Occipital lobe (tissue), 1 donor: ENCODE measurements at regions not wholly inside any gene's neighbourhood (a gene's known extent, or its start where the extent isn't known, plus 50 kb on each side); places are given as distances from the start of the nearest gene placed in this dataset.

Experiments used
- DNase-seq: peaks from one replicate; lab custom pipeline; 2025; lab: John Stamatoyannopoulos, UW

DNA sequence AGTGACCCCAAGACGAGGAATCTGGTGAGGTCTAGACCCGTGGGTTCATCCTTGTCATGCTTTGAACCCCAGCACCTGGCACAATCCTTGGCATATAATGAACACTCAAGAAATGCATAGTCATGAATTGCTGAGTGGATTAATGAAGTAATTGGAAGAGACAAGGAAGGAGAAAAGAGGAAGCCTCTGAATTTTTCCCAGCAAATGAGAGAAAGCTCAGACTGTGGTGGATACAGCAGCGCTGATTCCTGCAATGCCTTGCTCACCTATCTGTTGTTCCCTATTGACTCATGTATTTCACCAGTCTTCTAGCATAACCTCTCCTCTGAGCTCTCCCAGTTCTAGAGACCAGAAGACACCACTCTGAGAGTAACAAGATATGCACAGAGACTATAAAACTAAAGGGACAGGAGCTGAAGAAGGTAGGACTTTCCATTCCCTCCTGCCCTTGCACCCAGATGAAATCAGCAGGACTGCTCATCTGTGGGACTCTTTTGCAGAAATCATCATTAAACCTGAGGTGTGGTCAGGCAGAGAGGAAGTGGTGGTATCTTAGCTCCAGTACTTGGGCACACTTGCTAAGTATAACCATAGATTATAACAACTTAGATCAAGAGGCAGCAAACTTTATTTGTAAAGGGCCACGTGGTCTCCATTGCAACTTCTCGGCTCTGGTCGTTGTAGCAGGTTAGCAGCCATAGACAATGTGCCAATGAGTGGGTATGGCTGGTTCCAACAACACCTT is 102.8 kb downstream of the MAF start:
- DNase-seq: no peak

DNA sequence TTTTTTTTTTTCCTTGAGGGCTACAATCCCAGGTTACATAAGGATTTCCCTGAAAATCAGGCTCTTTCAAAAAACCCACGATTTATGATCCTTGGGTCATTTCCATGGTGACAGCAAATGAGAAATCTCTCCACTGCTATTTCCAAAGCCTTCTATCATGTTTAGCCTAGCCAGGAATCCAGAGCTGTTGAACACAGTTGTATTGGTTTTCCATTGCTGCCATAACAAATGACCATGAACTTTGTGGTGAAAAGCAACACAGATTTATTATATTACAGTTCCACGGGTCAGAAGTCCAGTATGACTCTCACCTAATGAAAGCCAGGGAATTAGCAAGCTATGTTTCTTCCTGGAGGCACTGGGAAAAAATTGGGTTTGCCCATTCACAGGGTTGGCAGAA is 106.6 kb downstream of the MAF start:
- DNase-seq: no peak

DNA sequence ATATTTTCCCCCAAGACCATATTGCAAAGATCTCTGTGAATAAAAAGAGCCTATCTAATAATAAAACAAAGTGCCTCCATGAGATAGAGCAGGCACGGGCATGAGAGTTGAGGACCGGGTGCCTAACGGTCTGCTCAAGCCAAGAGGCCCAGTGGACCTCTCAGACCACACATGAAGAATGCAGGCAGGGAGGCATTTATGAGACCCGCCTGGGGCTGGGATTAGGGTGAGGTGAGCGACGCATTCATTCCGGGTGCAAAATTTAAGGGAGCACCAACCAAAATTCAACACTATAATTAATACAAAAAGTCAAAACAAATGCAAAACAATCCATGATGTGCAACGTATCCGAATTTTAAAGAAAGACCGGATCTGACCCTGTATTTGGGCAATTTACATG is 108.5 kb downstream of the MAF start:
- DNase-seq: no peak

DNA sequence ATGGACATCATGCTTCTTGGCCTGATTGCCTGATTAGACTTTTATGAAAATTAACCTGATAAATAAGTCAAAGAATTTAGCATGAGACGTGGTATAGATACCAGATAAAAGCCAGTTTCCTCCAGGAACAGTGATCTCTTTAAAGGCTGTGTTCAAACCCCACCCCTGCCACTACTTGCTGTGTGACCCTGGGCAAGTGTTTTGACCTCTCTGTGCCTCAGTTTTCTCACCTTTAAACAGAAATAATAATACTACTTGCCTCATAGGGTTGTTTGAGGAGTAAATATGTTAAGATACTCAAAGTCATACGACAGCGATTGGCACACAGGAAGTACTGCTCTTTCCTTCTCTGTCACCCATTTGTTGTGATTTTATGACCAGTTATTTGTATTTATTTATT is 115.5 kb downstream of the MAF start:
- DNase-seq: no peak

DNA sequence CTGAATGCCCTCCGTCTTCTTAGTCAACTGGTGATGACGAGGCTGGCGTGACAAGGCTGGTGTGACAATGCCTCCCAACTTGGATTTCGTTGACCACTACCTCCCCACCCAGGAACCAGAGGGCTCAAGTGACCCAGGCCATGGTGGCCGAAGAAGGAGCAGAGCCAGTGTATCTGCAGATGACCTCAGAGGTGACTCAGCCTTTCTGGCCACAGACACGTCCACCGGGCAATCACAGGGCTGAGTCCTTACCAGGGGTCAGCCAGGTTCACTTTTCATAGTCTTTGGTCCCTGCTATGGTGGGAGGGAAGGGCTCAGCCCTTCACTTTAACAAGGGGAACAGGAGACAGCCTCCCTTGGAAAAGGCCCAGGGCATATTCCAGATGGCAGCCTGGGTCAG is 116.3 kb downstream of the MAF start:
- no peak for DNase-seq

DNA sequence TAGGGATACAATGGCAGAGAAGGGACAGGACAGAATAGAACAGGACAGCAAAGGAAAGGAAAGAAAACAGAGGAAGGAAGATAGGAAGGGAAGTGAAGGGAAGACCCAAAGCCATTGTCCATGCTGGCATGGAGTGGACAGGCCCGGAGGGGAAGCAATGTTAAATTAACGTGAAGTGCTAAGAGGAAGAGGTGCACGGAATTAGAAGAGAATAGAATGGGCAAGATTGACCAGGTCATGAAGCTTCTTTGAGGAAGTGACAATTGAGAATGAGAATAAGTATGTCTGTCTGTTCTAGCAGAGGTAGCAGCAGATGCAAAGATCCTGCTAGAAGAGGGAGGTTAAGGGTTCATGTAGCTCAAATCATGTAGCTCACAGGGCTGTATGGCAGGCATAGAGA is 117.2 kb downstream of the MAF start:
- DNase-seq: no peak

DNA sequence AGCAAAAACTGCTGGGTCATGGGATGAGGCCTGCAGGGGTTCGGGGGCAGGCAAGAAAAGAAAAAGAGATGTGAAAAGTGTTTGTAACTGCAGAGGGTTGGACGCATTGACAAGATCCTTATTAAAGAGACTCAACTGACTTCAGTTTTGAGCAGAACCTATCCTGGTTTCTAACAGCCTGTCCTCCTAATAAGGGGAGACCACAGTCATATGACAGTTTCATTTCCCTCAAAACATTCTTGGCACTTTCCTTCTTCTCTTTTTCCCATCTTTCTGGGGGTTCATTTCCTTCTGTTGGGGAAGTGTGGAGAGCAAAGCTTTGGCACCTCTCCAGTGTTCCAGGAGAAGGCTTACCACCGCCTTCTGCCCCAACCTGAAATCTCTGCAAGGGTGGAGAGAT is 118.5 kb downstream of the MAF start:
- no peak for DNase-seq

DNA sequence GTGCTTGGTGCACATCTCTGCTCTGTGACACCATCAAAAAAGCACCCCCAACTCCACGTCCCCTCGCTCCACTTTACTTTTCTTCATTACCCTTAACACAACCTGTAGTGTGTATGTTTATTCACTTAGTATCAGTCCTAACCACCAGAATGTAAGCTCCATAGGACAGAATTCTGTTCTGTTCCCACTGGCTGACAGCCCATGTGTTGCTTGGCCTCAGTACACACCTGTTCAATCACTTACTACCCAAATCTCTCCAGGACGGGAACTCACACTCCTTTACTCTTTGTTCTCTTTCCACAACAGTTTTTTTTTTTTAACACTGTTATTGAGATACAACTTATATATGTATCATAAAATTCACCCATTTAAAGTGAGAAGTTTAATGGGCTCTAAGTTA is 119.6 kb downstream of the MAF start:
- DNase-seq: no peak

DNA sequence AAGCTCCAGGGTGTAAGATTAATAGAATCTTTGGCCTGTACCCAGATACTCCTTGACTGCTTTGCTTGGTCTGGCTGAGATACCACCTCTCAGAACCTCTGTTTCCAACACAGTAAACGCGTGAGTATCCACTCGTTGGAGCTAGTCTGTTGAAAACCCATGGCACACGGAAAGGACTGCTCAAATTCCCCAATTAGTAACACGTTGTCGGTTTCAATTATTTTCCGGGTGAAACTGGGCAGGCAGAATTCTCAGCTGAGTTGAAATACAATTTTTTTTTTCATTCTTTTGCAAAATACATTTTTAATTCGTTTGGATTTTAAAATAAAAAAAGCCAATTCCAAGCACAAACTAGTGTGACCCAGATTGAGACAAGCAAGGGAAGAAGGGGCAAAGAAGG is 120.5 kb downstream of the MAF start:
- DNase-seq: no peak

DNA sequence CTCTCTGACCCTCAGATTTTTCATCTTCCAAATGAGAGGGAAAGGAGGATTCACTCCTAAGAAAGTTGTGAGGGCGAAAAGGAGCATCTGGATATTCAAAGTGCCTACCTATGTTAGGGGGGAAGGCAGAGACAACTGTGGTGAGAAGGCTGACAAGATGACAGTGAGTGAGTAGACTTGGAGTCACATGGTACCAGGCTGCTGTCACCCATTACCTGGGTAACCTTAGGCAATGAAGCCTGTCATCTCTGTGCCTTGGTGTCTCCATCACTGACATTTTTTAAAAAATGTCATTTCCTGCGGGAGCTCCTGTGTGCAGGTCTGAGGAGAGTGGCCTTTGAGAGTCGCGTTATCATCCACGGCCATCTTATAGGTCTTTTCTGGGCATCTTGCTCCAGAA is 124.0 kb downstream of the MAF start:
- no peak for DNase-seq

DNA sequence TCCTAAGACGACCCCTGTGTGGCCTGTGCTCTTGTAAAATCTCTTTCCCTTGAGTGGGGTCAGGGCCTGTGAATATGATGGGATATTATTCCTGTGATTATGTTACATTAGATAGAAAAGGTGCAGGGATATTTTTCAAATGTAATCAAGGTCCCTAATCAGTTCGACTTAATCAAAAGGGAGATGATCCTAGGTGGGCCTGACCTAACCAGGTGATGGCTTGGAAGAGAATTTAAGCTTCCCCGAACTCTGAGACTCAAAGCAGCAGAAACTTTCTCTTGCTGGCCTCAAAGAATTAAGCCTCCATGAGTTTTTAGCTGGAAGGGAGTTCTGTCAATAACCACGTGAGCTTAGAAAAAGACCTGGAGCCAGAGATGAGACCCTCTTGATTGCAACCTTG is 124.7 kb downstream of the MAF start:
- DNase-seq: no peak

DNA sequence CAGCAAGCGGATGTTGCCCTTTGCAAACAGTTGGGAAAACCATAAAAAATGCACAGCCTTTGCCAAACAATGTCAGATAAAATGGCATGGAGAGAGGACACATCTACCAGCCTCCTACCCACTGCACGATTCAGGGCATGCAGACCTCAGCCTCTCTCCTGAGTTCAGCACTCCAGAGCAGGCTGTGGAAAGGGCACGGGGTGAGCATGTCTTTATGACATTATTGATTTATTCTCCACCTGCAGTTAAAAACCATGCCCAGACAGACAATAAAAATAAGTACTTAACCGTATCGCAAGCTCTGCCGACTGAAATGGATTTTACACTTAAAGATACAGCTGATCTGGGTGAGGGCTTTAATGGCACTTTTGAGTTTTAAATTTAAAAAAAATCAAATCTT is 127.1 kb downstream of the MAF start:
- DNase-seq: no peak

DNA sequence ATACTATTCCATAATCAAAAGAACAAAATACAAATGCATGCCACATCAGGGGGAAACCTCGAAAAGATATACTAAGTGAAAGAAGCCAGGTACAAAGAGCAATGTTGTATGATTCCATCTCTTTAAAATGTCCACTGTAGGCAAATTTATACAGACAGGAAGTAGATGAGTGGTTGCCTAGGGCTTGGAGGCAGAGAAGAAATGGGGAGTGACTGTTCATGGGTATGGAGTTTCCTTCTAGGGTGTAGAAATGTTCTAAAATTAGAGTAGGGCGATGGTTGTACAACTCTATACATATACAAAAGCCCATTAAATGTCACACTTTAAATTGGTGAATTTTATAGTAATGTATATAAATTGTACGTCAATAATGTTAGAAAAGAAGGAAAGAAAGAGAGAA is 128.1 kb downstream of the MAF start:
- no peak for DNase-seq

DNA sequence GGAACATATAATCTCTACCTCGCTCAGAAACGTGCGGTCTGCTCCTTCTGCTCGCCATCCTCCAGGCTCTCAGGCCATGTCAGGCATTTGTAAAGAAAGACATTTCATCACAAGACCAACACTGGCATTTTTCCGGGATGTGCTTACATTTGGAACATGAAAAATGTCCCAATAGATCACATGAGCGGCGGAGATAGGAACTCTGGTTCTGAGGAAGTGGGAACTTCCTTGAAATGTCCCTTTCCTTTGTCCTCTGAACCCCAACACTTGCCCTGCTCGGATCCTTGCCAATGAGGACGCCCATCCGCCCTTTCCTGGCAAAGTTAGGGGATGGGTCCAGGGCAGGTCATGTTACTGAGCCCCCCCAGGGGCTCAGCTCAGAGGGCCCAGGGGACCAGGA is 130.5 kb downstream of the MAF start:
- no peak for DNase-seq

DNA sequence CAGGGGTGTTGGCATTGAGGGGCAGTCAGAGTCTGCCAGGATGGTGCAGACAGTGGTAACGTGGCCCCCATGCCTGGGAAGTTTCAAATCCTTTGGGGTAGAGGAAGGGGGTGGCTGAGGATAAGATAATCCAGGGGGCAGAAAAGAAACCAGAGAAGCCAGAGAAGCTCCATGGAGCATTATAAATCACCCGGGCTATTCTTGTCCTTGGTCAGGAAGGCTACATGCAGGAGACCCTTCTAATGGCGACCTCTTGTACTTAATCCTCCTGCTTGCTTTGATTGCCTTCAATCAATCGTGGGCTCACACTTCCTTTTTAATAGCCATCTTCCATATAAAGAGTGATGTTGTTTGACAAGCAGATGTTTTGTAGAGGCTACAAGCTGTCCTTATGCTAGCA is 131.9 kb downstream of the MAF start:
- DNase-seq: no peak

DNA sequence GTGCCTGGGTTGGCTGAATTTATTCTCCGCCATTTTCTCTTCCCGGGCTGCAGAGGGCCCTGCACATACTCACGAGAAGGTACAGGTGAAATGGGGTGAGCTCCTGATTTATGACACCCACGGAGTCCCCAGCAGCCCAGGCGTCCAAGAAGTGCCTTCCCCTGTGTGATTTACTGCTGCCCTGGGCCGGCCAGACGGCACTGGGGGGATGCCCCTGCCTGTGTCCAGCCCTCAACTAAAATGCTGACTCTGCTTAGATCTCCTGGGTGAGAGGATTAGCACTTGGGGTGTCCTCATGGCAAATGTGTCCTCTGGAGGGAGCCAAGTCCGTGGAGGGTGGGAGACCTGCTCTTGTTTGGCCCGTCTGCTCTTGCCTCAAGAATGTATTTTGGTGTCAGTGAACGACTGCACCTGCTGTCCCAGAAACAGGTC is 132.4 kb downstream of the MAF start:
- no peak for DNase-seq

DNA sequence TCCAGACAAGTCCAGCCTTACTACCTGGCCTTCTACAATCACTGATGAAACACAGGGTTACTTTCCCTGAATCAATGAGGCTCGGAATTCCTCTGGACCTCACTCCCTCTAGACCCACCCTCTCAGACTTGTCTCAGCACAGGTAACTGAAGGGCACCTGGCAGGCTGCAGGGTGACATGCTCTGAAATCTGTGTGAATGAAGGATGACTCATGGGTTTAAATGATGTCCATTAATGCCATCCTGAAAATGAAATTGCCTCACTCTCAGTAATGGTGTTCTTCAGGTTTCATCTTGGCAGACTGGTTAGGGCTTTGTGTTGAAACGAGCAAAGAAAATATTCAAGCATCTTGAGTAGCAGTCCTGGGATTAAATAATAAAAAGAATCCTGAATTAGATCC is 134.4 kb downstream of the MAF start:
- no peak for DNase-seq

DNA sequence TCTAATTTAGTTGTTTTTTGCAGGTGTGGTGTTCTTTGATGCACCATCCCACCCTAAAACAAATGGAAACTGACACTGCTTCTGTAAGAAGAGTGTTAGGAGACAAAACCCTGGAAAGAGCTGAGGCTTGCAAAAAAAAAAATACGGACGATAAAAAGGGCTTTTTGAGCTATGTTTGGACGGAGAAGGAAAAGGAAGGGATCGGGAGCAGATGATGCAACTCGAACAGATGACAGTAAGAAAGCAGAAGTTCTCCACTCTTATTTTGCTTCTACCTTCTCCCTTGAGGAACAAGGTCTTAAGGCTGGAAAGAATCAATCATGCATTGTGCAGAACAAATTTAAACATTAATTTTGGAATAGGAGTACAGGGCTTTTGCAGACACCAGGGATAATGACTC is 136.7 kb downstream of the MAF start:
- no peak for DNase-seq

DNA sequence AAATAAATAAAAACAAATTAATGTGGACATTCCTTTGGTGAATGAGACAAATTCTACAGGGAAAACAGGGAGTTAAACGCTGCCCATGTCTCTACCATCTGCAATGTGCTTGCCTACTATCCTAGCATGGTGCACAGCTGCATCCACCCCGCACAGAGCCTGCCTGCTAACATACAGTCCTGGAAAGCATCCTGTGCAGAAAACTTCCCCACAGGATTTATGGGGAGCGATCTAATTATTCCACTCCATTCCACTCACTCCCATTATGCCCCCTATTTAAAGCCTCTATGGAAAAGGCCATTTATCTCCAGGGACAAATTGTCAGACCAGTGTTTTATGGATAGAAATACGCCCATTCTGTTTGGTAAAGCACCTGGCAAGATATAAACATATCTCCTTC is 144.5 kb downstream of the MAF start:
- DNase-seq: no peak

DNA sequence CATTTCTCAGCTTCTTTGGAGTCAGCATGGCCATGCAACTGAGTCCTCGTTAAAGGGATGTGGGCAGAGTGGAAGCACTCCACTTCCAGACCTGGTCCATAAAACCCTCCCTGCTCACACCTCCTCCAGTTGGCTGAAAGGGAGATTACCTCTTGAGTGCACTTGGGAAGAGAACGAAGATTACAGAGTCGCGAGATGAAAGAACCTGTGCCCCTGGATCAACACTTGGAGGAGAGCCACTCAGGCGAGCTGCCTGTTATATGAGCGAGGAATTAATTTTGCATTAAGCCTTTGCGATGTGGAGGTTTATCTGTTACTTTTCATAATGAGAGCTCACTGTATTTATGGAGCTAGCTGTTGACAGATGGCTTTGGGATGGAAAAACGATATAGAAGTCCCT is 147.9 kb downstream of the MAF start:
- DNase-seq: no peak

DNA sequence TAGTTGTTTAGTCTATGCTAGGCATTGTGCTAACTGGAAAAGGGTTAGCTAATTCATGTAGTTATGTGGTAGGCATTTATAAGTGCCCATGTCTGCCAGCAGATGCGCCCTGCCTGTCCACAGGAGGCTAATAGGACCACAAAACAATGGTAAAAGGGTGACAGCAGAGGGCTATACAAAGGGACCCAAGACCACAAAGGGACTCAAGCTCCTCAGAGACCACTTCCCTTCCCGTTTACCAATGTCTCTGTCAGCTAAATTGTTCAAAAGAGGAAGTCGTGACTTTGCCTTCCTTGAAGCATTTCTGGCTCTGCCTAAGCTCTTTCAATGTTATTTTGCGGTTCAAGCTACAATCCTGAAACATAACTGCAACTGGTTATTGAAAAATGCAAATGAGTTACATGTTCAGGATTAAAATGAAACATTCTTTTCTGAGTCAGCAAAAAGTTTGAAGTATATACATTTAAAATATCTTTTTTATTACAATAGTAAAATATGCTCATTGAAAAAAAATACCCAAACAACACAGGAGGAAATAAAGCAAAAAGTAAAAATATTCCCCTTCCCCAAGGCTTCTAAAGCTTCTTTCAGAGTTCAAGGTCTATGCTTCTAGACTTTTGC is 149.2 kb downstream of the MAF start:
- no peak for DNase-seq

DNA sequence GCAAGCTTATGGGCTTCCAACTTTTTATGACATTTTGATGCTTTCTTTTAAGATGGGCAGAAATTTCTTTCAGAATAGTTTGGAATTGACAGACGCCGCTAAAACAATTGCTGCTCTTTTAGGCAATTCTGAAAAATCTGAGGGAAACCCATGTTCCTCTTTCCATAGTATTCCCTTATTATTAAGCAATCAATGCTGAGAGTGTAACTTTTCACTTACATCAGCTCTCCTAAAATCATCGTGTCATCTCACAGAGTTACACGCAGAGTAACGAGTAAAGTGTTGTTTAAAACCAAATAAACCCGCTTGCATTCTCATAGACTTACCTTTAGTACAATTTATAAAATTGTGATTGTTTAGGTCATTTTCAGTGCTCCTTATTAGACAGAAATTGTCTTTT is 150.6 kb downstream of the MAF start:
- DNase-seq: no peak

DNA sequence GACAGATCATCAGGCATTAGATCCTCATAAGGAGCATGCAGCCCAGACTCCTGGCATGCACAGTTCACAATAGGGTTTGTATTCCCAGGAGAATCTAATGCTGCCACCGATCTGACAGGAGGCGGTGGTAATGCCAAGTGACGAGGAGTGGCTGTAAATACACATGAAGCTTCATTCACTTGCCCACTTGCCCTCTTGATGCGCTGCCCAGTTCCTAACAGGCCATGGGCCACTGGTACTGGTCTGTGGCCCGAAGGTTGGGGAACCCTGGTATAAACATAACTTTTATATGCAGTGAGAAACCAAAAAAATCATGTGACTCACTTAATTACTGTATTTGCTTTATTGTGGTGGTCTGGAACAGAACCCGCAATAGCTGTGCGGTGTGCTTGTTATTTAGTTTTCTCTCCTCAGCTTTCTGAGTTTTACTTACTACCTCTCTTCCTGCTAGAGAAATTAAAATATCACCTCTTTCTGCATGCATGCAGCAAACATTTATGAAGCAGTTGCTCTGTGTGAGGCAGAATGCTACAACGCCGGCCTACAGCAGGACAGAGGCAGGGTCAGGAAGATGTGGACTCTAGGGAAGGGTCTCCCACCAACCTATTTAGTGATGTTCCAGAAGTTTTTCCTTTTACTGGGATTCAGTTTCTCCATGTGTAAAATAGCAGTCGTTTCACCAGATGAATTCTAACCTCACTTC is 151.3 kb downstream of the MAF start:
- no peak for DNase-seq
